ENCODE measurements at regions not wholly inside any gene's neighbourhood (a gene's known extent, or its start where the extent isn't known, plus 50 kb on each side); places are given as distances from the start of the nearest gene placed in this dataset.
A peak's percentile ranks its signal among the peaks of the same experiment; 100 is the strongest.

- no peak for DNase-seq (ENCODE audit: low read depth in 1 of 2, low spot score in 1 of 2)
- 12% methylated on average over 11 of the region's 12 CpGs for WGBS (ENCODE audit: missing lambda C conversion rate)
- TF ChIP-seq KDM5A (IDR thresholded peaks at IDR 0.05) (no peak), CBX2 (IDR thresholded peaks at IDR 0.05; ENCODE audit: borderline replicate concordance, low read depth) (no peak), RARB (CRISPR knock-in tag; IDR thresholded peaks at IDR 0.05) (no peak), ATOH8 (CRISPR knock-in tag; IDR thresholded peaks at IDR 0.05; ENCODE audit: low read depth) (no peak), FOXS1 (CRISPR knock-in tag; IDR thresholded peaks at IDR 0.05) (no peak), FOSB (CRISPR knock-in tag; IDR thresholded peaks at IDR 0.05) (no peak), ZNF302 (CRISPR knock-in tag; IDR thresholded peaks at IDR 0.05) (no peak), RFX5 (IDR thresholded peaks at IDR 0.05) (no peak), CHD4 (IDR thresholded peaks at IDR 0.05; ENCODE audit: borderline replicate concordance) (no peak), ZC3H11A (IDR thresholded peaks at IDR 0.05) (no peak), PBX3 (IDR thresholded peaks at IDR 0.05) (no peak), FOSL2 (IDR thresholded peaks at IDR 0.05) (no peak), FOSL2 (CRISPR knock-in tag; IDR thresholded peaks at IDR 0.05) (no peak), TP53 (CRISPR knock-in tag; IDR thresholded peaks at IDR 0.05) (no peak), HMGXB4 (CRISPR knock-in tag; IDR thresholded peaks at IDR 0.05; ENCODE audit: borderline replicate concordance) (no peak), RAD21 (conservative IDR thresholded peaks at IDR 0.05 in 1 of 2, IDR thresholded peaks at IDR 0.05 in 1 of 2) (no peak), HDAC2 (IDR thresholded peaks at IDR 0.05) (no peak), NR3C1 (IDR thresholded peaks at IDR 0.05) (no peak), RNF2 (IDR thresholded peaks at IDR 0.05; ENCODE audit: borderline replicate concordance, low read depth) (no peak)
- Histone ChIP-seq H3K4me2 (no peak overlapping the region), H3K27ac (no peak overlapping the region), H3K9me3 (no peaks in the 10 kb centered on the region), H3K4me1 (no peaks in the 10 kb centered on the region), H3K4me3 (no peak overlapping the region)
- ChIA-PET CTCF (no interaction called here), POLR2A (no interaction called here)
- no peak for FAIRE-seq
- ATAC-seq, result no peak
Measured at GRCh38 chr14:106276326-106277267, 750.2 kb downstream of the TMEM121 start.

DNA sequence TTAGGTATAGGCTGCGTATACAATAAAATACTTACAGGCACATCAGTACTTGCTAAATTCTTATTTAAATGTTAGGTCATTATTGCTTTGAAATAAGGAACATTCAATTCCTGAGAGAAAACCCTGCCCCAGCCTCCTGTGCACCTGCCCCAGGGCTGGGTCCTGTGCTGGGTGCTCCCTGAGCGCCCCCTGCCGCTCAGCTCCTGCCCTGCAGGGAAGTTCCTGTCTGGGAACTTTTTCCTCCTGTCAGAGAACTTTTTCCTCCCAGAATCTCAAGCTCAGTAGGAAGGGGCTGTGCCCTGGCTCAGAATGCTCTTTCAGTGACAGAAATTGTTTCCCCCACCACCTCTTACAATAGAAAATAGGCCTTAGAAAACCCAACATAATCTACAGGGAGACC is 751.1 kb downstream of the TMEM121 start:
- 30% methylated on average over 3 of the region's 3 CpGs for WGBS (ENCODE audit: missing lambda C conversion rate)
- POLR2A ChIA-PET, result no interaction called here
- Histone ChIP-seq H3K27ac (no peak overlapping the region), H3K4me2 (no peak overlapping the region), H3K4me3 (no peak overlapping the region), H3K9me3 (no peaks in the 10 kb centered on the region), H3K4me1 (no peaks in the 10 kb centered on the region)
- ATAC-seq (peak in 1 of 2 experiments; percentile 70; a peak in 4 of 6 replicates), FAIRE-seq (no peak), DNase-seq (ENCODE audit: low read depth in 1 of 2, low spot score in 1 of 2) (no peak)
- TF ChIP-seq CTCF (IDR thresholded peaks at IDR 0.05) (peak; percentile 20; the same call in 1 of the 3 replicates), JUN (IDR thresholded peaks at IDR 0.05) (no peak)
- CTCF ChIA-PET, result interaction anchor here (0.8 to 1.4 kb wide), 2 partner anchors 15 to 20 kb away, joined by 3 to 4 read pairs; no protein-coding TSS in a partner anchor
